NCI-H82 treated with DMSO at 0.1 percent for 48 hours (cell line): ENCODE measurements at regions not wholly inside any gene's neighbourhood (a gene's known extent, or its start where the extent isn't known, plus 50 kb on each side); places are given as distances from the start of the nearest gene placed in this dataset.

ENCODE experiments used
- DNase-seq: peaks from one replicate; lab custom pipeline; 2025; ENCODE audit not compliant: unreplicated experiment; lab: John Stamatoyannopoulos, UW

DNA sequence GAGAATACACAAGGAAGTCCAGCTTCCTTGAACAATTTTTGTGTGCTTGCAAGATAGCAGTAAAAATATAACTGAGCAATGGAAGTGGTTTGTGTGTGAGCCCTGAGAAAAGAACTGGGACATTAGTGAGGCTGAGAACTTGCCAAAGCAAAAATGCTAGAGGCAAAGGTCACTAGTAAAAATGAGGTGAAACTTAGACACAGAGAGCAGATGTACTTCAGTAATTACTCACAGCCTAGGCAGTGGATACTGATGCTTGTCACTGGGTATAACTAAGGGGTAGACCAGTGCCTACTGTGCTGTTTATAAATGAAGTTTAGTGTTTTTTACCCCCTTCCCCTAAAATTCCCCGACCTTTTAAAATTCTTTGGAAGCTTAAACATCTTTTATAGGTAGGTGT, 450.1 kb downstream of the LPIN1 start:
- DNase-seq = no peak

DNA sequence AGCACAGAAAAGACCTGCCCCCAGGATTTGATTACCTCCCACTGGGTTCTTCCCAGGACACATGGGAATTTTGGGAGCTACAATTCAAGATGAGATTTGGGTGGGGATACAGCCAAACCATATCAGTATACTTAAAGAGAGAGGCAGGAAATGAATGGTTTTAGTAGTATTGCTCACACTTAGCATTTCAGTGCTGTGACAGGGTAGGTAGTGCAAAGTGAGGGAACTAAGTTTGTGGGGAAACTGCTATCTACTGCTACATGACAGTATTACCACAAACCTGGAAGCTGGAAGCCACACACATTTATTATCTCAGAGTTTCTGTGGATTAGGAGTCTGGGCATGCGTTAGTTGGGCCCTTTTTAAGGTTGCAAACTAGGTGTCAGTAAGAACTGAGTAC, 450.7 kb downstream of the LPIN1 start:
- DNase-seq = no peak

DNA sequence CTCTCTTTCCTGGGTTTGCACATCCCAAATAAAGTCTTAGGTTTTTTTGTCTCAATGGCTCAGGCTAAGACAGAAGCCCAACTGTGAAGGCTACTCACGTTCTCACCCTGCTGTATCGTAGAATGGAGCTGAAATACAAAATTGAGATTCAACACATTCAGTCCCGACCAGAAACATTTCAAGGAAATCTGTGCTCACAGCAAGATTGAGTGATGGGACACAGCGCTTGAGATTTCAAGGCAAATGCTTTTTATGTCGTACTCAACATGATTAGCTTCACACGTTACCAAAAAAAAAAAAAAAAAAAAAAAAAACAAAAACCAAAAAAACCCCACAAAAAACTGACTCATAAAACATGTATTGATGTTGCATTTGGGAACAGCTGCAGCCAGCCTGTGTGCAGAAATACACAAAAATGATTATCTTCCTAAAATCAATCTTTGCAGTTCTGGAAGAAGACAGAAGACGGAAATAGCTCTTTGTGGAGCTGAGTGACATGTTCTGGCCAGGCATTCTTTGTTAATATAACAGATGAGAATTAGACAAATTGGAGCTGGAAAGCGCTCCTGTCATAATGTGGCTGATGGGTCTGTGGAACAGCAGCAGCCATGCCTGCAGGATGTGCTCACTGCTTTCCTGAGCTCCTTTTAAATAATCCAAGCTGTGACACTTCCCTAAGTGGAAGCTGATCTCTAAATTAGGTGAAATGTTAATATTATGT, 453.2 kb downstream of the LPIN1 start:
- DNase-seq = no peak

DNA sequence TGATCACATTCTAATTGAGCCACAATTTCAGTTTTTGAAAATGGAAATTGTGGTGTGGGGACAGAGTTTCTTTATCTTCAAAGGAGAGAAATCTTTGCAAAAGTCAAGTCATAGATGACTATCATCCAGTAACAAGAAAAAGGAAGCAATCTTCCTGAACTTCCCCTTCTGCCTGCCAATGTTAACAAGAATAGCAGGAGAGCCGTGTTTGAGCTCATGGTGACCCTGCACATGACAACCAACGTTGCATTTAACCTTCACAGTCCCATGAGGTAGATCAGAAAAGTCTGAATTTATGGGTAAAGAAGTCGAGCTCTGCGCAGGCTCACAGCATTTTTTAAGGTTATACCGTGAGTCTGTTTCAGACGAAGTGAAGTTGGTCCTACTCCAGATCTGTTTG, 454.9 kb downstream of the LPIN1 start:
- DNase-seq = no peak

DNA sequence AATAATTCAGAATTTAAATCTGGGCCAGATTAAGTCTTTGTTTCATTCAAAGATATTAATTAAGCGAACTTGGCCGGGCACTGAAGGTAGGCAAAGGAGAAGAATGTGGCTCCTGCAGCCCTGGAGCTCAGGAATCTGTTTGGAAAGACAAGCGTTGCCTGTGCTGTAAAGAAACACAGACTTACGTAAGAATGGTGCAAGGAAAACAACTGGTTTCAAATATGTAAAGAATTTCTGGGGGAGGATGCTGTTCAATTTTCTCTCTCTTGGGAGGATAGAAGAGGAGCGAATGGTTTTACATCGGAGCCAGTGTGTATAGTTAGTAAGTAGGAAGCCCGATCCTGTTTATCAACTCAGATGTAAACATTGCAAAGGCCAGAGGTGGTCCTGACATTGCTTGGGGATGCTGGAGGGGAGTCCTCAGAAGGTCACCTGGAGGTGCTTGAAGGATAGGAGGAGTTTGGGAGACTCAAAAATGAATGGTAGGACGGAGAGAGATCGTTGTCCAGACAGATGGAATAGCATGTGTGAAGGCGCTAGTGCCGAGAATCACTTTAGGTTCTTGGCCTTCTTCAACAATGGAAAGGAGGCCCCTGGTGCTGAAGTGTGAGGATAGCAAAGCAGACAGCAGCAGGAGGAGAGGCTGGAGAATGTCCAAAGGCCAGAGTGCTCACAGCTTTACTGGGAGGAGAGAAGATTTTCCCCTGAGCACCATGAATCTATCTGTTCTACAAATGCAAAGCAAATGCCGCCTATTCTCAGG, 456.1 kb downstream of the LPIN1 start:
- DNase-seq = no peak

DNA sequence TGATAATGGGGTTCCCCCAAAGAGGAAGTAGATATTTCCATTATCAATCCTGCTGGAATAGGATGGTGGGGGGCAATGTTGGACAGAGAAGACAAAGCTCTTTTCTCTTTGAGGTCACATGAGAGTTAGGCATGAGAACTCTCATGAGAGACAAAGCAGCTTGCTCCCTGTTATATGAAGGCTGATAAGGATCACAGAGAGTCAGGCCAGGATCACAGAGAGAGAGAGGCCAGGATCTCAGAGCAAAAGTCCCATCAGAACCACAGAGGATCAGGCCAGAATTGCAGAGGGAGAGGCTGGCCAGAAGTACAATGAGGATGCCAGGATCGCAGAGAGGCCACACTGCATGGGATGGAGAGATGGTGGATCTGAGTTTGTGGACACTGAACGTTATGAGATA, 457.1 kb downstream of the LPIN1 start:
- DNase-seq = no peak

DNA sequence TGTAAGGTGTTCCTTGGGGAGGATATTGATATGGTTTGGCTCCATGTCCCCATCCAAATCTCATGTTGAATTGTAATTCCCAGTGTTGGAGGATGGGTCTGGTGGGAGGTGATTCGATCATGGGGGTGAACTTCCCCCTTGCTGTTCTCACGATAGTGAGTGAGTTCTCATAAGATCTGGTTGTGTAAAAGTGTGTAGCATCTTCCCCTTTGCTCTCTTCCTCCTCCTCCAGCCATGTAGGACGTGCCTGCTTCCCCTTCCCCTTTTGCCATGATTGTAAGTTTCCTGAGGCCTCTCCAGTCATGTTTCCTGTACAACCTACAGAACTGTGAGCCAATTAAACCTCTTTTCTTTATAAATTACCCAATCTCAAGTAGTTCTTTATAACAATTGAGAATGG, 458.7 kb downstream of the LPIN1 start:
- no peak for DNase-seq

DNA sequence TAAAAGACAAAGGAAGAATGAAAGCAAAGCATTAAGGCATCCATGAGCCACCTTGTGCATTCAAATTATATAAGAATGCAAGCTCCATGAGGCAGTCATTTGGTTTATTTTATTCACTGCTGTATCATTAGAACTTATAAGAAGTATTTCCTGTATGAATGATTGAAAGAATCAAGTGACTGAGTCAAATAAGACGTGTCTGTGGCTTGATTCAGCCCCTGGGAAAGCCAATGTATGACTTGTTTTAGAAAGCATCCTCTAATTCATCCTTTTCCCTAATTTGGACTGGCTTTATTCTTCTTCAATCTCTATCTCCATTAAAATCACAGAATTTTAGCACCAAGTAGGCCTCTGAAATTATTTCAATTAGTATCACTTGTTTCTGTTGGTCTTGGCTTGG, 461.1 kb downstream of the LPIN1 start:
- DNase-seq = no peak

DNA sequence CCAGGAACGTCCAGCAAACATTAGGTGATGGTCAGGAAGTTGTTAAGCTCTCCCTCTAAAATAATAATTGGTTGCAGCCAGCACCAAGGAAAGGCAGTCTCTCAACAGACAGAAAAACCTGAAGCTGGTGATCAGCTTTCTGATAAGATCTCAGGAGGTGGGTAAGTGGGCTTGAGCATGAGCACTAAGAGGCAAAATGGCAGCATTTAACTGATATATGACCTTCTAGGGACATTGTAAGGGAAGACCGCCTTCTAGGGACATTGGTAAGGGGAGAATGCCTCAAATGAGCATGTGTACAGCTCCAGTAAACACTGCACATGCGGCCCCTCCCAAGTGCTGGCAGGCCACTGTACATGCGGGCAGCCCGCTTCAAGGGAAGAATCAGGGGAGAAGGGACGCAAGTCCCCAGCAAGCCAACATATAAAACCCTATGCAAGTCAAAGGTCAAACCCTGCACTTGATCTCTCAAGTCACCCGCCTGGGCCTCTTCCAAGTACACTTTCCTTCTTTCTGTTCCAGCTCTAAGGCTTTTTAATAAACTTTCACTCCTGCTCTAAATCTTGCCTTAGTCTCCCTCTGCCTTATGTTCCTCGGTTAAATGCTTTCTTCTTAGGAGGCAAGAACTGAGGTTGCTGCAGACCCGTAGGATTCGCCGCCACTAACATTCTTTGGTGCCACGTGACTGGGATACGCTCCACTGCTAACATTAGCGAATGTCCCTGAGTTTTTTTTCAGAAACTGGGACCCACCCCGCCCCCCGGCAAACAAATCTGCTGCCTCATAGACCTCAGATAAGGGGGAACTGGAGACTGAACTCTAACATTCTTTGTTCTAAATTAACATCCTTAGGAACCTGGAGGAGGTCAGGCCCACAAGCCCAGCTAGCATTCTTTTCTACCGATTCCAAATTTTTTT, 463.8 kb downstream of the LPIN1 start:
- DNase-seq = no peak

DNA sequence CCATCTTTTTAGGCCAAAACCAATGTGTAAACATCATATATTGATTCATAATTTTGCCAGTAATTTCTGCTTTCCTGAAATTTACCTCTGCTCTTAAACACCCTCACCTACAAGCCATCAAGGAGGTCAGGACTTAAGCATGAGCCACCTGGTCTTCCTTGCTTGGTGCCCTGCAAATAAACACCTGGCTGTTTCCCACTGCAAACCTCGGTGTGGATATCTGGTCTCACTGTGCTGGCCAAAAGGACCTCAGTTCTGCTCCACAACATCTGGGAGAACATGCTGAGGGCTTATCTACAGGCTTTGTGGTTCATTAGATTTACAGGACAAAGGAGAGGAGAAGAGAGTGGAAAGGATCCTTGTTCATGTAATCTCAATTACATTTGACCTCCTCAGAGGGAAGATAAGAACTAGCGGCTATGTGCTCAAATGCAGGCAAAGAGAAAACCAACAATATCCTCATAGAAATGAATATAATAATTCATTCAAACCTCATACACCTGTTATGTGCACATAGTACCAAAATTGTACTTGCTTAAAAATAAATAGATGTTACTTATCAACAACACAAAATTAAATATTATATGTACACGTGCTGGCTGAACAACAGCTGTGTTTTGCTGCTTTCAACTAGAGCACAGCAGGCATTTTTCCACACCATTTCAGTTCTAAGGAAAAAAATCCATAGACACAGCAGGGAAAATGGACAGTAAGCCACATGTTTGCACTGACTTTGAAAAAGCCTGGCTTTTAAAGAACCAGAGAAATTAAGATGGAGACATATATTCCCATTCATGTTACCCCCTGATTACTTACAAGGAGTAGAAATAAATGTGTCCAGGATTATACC, 465.1 kb downstream of the LPIN1 start:
- no peak for DNase-seq

DNA sequence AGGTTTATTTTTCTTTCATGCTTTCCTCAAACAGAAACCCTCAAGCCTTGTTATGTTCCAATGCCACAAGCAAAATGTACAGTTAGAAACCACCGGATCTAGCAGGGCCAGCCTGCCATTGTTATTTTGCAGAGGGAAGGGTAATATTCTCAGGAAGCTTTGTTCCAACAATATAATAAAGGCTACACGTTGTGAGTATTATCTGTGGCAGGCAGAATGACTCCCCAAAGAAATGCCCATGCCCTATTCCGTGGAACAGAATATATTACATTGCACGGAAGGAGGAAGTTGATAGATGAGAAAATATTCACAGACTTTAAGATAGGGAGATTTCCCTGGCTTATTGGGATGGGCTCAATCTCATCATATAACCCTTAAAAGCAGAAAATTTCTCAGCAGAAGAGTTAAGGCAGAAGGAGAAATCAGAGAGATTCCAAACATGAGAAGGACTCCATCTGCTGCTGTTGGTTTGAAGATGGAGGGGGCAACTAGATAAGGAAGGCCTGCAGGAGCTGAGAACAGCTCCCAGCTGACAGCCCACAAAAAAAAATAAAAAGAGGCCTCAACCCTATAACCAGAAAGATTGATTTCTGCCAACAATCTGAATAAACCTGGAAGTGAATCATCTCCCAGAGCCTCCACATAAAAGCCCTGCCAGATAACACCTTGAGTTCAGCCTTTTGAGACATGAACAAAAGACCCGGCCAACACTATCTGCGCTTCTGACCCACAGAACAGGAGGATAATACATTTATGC, 466.6 kb downstream of the LPIN1 start:
- DNase-seq = no peak

DNA sequence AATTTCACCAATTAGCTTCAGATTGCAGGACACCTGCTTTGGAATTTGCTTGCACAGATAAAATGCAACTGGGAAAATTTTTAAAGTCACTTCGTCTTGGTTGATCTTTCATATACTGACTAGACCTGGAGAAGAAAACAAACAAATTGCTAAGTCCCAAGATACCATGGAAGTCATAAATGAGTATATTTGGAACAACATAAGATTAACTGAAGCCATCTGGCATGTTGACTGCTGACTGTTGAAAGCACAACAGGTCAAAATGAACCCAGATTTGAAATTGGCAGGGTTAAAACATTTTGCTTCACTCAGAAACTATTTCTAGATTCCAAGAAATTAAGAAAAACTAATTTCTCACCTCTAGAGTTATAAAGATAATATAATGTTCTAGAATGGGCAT, 470.7 kb downstream of the LPIN1 start:
- no peak for DNase-seq

DNA sequence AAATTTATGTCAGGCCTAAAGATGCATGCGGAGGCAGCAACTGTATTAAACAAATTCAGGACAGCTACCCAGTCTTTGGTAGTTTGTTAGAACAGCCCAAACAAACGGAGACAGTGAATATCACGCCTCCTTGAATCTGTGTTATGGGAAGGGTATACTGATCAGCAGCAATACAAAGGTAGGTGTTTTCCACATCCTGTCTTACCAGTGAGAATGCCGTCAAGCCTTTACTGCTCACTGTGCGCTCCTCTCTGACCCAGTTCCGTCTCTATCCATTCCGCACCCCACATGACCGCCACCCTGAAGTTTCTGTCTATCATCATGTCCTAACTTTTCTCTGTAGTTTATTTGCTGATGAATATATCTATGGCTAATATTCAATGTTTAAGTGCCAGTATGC, 473.3 kb downstream of the LPIN1 start:
- no peak for DNase-seq

DNA sequence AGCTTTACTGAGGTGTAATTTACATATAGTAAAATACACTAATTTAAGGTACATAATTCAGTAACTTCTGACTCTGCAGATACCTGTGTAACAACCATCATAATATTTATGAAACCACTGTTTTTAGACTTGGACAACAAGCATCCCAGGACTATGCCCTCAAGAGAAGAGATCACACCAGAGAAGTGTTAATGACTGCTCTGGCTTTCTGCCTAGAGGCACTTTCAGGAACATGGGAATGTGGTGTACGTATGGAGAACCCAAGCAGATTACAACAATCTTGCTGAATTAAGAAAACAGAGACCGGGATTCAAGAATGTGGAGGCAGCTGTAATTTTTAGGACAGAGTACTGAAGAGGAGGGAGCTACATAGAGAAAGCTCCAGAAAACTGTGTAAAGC, 475.2 kb downstream of the LPIN1 start:
- DNase-seq = no peak

DNA sequence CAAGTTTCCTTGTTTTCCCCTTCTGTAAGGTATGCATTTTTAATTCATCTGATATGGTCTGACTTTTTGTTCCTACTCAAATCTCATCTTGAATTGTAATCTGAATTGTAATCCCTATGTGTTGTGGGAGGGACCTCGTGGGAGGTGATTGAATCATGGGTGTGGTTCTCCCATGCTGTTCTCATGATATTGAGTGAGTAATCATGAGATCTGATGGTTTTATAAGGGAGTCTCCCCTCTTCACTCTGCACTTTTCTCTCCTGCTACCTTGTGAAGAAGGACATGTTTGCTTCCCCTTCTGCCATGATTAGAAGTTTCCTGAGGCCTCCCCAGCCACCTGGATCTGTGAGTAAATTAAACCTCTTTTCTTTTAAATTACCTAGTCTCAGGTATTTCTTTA, 476.1 kb downstream of the LPIN1 start:
- DNase-seq = no peak

DNA sequence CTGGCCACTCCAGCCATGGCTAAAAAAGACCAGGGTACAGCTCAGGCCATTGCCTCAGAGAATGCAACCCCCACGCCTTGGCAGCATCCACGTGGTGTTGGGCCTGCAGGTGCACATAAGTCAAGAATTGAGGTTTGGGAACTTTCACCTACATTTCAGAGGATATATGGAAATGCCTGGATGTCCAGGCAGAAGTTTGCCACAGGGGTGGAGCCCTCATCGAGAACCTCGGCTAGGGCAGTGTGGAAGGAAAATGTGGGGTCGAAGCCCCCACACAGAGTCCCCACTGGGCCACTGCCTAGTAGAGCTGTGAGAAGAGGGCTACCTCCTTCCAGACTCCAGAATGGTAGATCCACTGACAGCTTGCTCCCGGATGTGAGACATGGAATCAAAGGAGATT, 477.3 kb downstream of the LPIN1 start:
- DNase-seq = no peak

DNA sequence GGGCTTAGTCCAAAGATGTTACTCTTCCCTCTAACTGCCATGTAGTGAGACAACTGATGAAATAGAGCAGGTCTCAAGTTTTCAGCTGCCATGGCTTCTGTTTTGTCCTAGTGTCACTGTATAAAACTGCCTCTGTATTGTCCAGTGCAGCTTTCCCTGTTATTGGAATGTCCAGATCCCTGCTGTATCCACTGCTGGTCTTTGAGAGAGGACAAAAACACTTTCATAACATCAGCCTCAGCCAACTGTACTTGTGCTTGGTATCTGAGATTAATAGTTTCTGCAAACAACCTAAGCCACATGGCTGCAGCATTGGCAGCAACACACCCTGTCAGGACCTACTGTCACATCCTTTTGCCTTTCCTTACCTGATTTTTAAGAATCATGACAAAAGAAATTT, 480.2 kb downstream of the LPIN1 start:
- no peak for DNase-seq

DNA sequence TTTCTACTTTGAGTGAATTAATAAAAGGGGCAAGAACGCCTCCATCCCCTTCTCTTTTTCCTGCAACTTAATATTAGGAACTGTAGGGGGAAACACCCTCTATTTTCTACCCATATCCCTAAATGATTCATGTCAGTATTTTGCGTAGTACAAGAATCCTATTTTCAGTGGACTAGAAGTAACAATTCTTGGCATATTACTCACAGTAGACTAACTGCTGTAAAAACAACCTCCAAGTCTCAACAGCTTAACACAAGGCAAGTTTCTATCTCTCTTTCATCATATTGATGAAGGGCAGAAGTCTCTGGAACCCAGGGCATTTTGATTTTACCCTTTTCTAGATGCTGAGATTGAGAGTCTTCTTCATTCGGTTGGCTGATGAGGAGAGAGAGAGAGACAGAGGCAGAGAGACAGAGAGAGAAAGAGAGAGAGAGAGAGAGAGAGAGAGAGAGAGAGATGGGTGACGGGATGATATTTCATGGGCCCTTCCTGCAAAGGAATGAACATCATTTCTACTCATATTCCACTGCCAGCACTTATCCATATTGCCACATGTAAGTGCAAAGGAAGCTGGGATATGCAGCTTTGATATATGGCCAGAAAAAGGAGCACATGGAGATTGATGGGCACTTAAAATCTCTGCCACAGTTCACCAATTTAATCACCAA, 481.6 kb downstream of the LPIN1 start:
- DNase-seq = no peak

DNA sequence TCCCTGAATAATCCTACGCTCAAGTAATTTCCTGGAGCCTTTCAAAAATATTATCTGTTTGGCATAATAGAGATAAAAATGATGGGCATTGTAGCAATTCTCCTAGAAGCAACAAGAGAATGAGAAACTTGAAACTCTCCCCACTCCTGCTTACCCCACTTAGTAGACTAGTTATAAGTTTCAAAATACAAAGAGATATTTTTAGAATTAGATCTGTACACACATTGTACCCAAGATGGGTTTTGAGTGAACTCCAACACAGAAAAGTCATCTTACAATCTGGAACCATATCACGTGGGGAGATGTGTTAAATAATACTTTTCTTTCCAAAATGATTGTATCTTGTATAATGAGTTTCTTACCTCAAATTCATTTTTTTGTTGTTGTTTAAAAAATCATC, 484.9 kb downstream of the LPIN1 start:
- DNase-seq = no peak

DNA sequence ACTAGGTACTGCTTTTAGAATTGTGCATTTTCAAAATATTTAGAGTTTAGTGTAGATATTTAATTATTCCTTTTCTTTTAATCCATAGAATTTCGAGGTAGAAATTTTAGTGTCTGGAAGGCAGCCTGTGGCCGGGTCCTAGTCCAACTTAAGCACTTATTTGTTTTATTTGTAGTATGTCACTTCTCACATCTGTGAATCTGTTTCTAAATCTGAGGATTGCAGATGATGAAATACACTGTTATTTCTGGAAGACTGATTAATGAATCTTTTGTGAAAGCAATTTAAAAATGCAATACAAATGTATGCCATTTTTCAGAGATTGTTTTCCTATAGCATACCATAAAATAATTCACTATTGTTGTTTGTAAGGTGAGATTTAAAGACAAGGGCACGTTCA, 483.9 kb upstream of the TRIB2 start:
- no peak for DNase-seq
